HCT116 (cell line): ENCODE measurements at regions not wholly inside any gene's neighbourhood (a gene's known extent, or its start where the extent isn't known, plus 50 kb on each side); places are given as distances from the start of the nearest gene placed in this dataset.

Source experiments
- ATAC-seq: fragments of 200-7000 bp; cut with Tn5 transposase; 2 replicates; pipeline ENCODE4 v1.9.1; 2020; ENCODE audit warnings: mild to moderate bottlenecking, moderate library complexity
- BruUV-seq: library from RNA; stranded (reverse); fragments of 400-500 nt; replicated peaks from 2 replicates; lab custom pipeline; 2021; lab: Mats Ljungman, UMichigan
- CTCF ChIA-PET: fragments of 300-600 bp; sonication (Branson Sonifier 250); formaldehyde crosslinking; loops from one replicate; lab custom pipeline; 2021; ENCODE audit warnings: antibody characterized with exemption; lab: Charles Lee
- POLR2A ChIA-PET: fragments of 300-600, 350-600 bp; sonication (Branson Sonifier 250); formaldehyde crosslinking; loops from one replicate; lab custom pipeline; 2021; ENCODE audit warnings: antibody characterized with exemption; lab: Charles Lee
- RAD21 ChIA-PET, 2 experiments: fragments of 300-600 bp; sonication (Branson Sonifier 250); formaldehyde crosslinking; loops; one replicate each; lab custom pipeline; 2023; ENCODE audit warnings: low total read pairs in 2 of 2; ENCODE audit not compliant: uncharacterized antibody in 2 of 2, unreplicated experiment in 2 of 2, low non-redundant PET in 1 of 2; lab: Charles Lee
- DNase-seq: peaks from one replicate; pipeline ENCODE4 v3.0.0-alpha.2; 2010; ENCODE audit warnings: low read depth, low spot score
- H2AFZ ChIP-seq: fragments of 200-600 bp; shearing (Covaris generic), sonication (generic); 2 replicates; pipeline ENCODE4 v1.6.1; 2017; ENCODE audit warnings: low read depth, mixed run types, mixed read lengths, antibody characterized with exemption, low read length; ENCODE audit not compliant: poor library complexity, severe bottlenecking
- H3K27ac ChIP-seq: 2 replicates; pipeline ENCODE4 v1.5.1; 2012; ENCODE audit warnings: low read depth, low read length
- H3K27me3 ChIP-seq: fragments of 200-600 bp; sonication (generic); 2 replicates; pipeline ENCODE4 v1.6.1; 2016; ENCODE audit warnings: mixed run types, low read length, mixed read lengths; ENCODE audit not compliant: insufficient read depth
- H3K36me3 ChIP-seq, 2 experiments: fragments of 200-500 bp in 1 of 2; fragments of 200-600 bp in 1 of 2; sonication (Bioruptor generic) in 1 of 2; sonication (generic) in 1 of 2; 2 replicates each; pipeline versions ENCODE4 v1.5.1 to v1.6.1; 2014 to 2016; ENCODE audit warnings: low read length in 2 of 2, inconsistent platforms in 1 of 2, mixed read lengths in 1 of 2, mixed run types in 1 of 2; ENCODE audit not compliant: insufficient read depth in 2 of 2, control insufficient read depth in 1 of 2
- H3K4me1 ChIP-seq, 2 experiments: fragments of 200-600 bp in 1 of 2; sonication (generic) in 1 of 2; 2 replicates each; pipeline versions ENCODE4 v1.5.1 to v1.6.1; 2012 to 2017; ENCODE audit warnings: low read length in 2 of 2, inconsistent platforms in 1 of 2, mild to moderate bottlenecking in 1 of 2, mixed read lengths in 1 of 2, mixed run types in 1 of 2, moderate library complexity in 1 of 2; ENCODE audit not compliant: insufficient read depth in 2 of 2, control insufficient read depth in 1 of 2
- H3K4me2 ChIP-seq: fragments of 200-600 bp; sonication (generic); 2 replicates; pipeline ENCODE4 v1.6.1; 2017; ENCODE audit warnings: mixed run types, low read length, mixed read lengths
- H3K4me3 ChIP-seq, 2 experiments: fragments of 200-600 bp in 1 of 2; sonication (generic) in 1 of 2; replicated peaks in 1 of 2; 2 replicates each; pipeline ENCODE4 v1.5.1; 2011 to 2016; ENCODE audit warnings: low read length in 2 of 2, control low read depth in 1 of 2, low read depth in 1 of 2, mild to moderate bottlenecking in 1 of 2, mixed read lengths in 1 of 2, mixed run types in 1 of 2
- H3K79me2 ChIP-seq: fragments of 200-600 bp; sonication (generic); 2 replicates; pipeline ENCODE4 v1.6.1; 2017; ENCODE audit warnings: mild to moderate bottlenecking, mixed run types, low read length, moderate library complexity, mixed read lengths; ENCODE audit not compliant: insufficient read depth
- H3K9ac ChIP-seq: fragments of 200-600 bp; sonication (generic); 2 replicates; pipeline ENCODE4 v1.6.1; 2016; ENCODE audit warnings: low read length, mixed read lengths
- H3K9me2 ChIP-seq: fragments of 200-600 bp; sonication (generic), shearing (Covaris generic); 2 replicates; pipeline ENCODE4 v1.6.1; 2017; ENCODE audit warnings: mixed run types, mild to moderate bottlenecking, moderate library complexity; ENCODE audit not compliant: insufficient read depth
- H3K9me3 ChIP-seq, 2 experiments: fragments of 200-500 bp in 1 of 2; fragments of 200-600 bp in 1 of 2; sonication (Bioruptor generic) in 1 of 2; sonication (generic) in 1 of 2; 2 replicates each; pipeline ENCODE4 v1.6.1; 2014 to 2017; ENCODE audit warnings: low read length in 2 of 2, mixed read lengths in 2 of 2, inconsistent platforms in 1 of 2, low read depth in 1 of 2, mild to moderate bottlenecking in 1 of 2, mixed run types in 1 of 2, moderate library complexity in 1 of 2; ENCODE audit not compliant: control insufficient read depth in 1 of 2, insufficient read depth in 1 of 2
- H4K20me1 ChIP-seq: fragments of 200-600 bp; sonication (generic), shearing (Covaris generic); 2 replicates; pipeline ENCODE4 v1.6.1; 2017; ENCODE audit warnings: mixed run types, mild to moderate bottlenecking, moderate library complexity; ENCODE audit not compliant: insufficient read depth
- ATF3 ChIP-seq: IDR thresholded peaks from 2 replicates; pipeline ENCODE4 v1.6.1; 2012
- CEBPB ChIP-seq: IDR thresholded peaks from 2 replicates; pipeline ENCODE4 v1.6.1; 2012; ENCODE audit warnings: low read depth
- EGR1 ChIP-seq: IDR thresholded peaks from 2 replicates; pipeline ENCODE4 v1.6.1; 2012; ENCODE audit warnings: low read depth
- ELF1 ChIP-seq: IDR thresholded peaks from 2 replicates; pipeline ENCODE4 v1.6.1; 2012; ENCODE audit warnings: low read depth, borderline replicate concordance
- EZH2phosphoT487 ChIP-seq: fragments of 200-600 bp; IDR thresholded peaks from 2 replicates; pipeline ENCODE4 v1.6.1; 2018; ENCODE audit warnings: antibody characterized with exemption, borderline replicate concordance
- FOSL1 ChIP-seq: IDR thresholded peaks from 2 replicates; pipeline ENCODE4 v1.6.1; 2012; ENCODE audit warnings: low read depth
- MAX ChIP-seq: IDR thresholded peaks from 2 replicates; pipeline ENCODE4 v1.6.1; 2012
- POLR2A ChIP-seq: IDR thresholded peaks from 2 replicates; pipeline ENCODE4 v1.7.0; 2011; ENCODE audit warnings: borderline replicate concordance; ENCODE audit not compliant: insufficient read depth, insufficient read length; ENCODE audit errors: extremely low read depth
- POLR2AphosphoS5 ChIP-seq: IDR thresholded peaks from 2 replicates; pipeline ENCODE4 v1.6.1; 2011; ENCODE audit warnings: mild to moderate bottlenecking, low read depth, low read length, moderate library complexity
- SIN3A ChIP-seq: IDR thresholded peaks from 2 replicates; pipeline ENCODE4 v1.6.1; 2012; ENCODE audit warnings: low read depth
- SP1 ChIP-seq: IDR thresholded peaks from 2 replicates; pipeline ENCODE4 v1.6.1; 2012; ENCODE audit warnings: low read depth
- SRF ChIP-seq: IDR thresholded peaks from 2 replicates; pipeline ENCODE4 v1.6.1; 2012; ENCODE audit warnings: low read depth
- ZNF274 ChIP-seq: fragments of 200-500 bp; sonication (Bioruptor generic); IDR thresholded peaks from 2 replicates; pipeline ENCODE4 v1.6.1; 2014; ENCODE audit warnings: mild to moderate bottlenecking, low read depth, low read length, inconsistent platforms
- intact Hi-C: fragments of 100-400 bp; cut with micrococcal nuclease; formaldehyde crosslinking; loops from 2 replicates; pipeline ENCODE4 v1.10.0; 2022

GRCh38 chr6:118387921-118388701, 160.0 kb upstream of the PLN start:
- no peaks in the 10 kb centered on the region for H3K36me3 ChIP-seq
- peaks cover 0 to 9% of the 10 kb centered on the region in 2 experiments; a peak in 1 of 4 replicates for H3K4me1 ChIP-seq
- H3K9me2 ChIP-seq: no peaks in the 10 kb centered on the region
- no peaks in the 10 kb centered on the region for H3K27me3 ChIP-seq
- ATAC-seq (peak; percentile 36), DNase-seq (peak; percentile 3)
- no TSS peak for BruUV-seq
- CTCF ChIA-PET: no interaction called here
- peak overlapping the region; percentile 8 for H2AFZ ChIP-seq
- H3K27ac ChIP-seq: no peak overlapping the region
- RAD21 ChIA-PET: no interaction called here
- intact Hi-C loops: no loop called here
- no peak overlapping the region for H3K4me3 ChIP-seq
- H3K79me2 ChIP-seq: no peaks in the 10 kb centered on the region
- no peaks in the 10 kb centered on the region for H3K9me3 ChIP-seq
- POLR2A ChIA-PET: no interaction called here
- no peak overlapping the region for H3K9ac ChIP-seq
- TF ChIP-seq ZNF274 (no peak), SP1 (peak; percentile 29; the same call in 1 of the 2 replicates), FOSL1 (peak; percentile 29; the same call in 1 of the 2 replicates)
- no peaks in the 10 kb centered on the region for H4K20me1 ChIP-seq
- no peak overlapping the region for H3K4me2 ChIP-seq

- CTCF ChIA-PET: no interaction called here
Observed at GRCh38 chr6:118391086-118391485, 157.0 kb upstream of the PLN start.

More at GRCh38 chr6:118391086-118391485, 157.0 kb upstream of the PLN start:
- no peaks in the 10 kb centered on the region for H3K9me2 ChIP-seq
- RAD21 ChIA-PET: no interaction called here
- H3K79me2 ChIP-seq: no peaks in the 10 kb centered on the region
- H3K27ac ChIP-seq: no peak overlapping the region
- POLR2A ChIA-PET: no interaction called here
- ATAC-seq (no peak), DNase-seq (no peak)
- H3K4me1 ChIP-seq: peaks cover 0 to 9% of the 10 kb centered on the region in 2 experiments; a peak in 1 of 4 replicates
- intact Hi-C loops: no loop called here
- no peak overlapping the region for H3K9ac ChIP-seq
- no TSS peak for BruUV-seq
- no peak overlapping the region for H3K4me2 ChIP-seq
- no peak overlapping the region for H2AFZ ChIP-seq
- TF ChIP-seq CEBPB (no peak), ZNF274 (no peak), EGR1 (no peak), MAX (no peak), POLR2A (no peak), EZH2phosphoT487 (no peak), POLR2AphosphoS5 (no peak), ATF3 (no peak), FOSL1 (no peak), SIN3A (no peak), ELF1 (no peak), SRF (no peak)
- no peaks in the 10 kb centered on the region for H3K27me3 ChIP-seq
- no peak overlapping the region for H3K4me3 ChIP-seq
- H3K36me3 ChIP-seq: no peaks in the 10 kb centered on the region
- no peaks in the 10 kb centered on the region for H4K20me1 ChIP-seq
- no peaks in the 10 kb centered on the region for H3K9me3 ChIP-seq
